T-helper 9 cell (primary cell): ENCODE measurements at regions not wholly inside any gene's neighbourhood (a gene's known extent, or its start where the extent isn't known, plus 50 kb on each side); places are given as distances from the start of the nearest gene placed in this dataset.
"Not testable (repeated sequence)": the region's sequence is repeated elsewhere in the genome, so short reads cannot be mapped to it uniquely, and the experiment has no call there.

Experiments
- DNase-seq: peaks from one replicate; pipeline ENCODE4 v3.0.0-alpha.2; 2020

DNA sequence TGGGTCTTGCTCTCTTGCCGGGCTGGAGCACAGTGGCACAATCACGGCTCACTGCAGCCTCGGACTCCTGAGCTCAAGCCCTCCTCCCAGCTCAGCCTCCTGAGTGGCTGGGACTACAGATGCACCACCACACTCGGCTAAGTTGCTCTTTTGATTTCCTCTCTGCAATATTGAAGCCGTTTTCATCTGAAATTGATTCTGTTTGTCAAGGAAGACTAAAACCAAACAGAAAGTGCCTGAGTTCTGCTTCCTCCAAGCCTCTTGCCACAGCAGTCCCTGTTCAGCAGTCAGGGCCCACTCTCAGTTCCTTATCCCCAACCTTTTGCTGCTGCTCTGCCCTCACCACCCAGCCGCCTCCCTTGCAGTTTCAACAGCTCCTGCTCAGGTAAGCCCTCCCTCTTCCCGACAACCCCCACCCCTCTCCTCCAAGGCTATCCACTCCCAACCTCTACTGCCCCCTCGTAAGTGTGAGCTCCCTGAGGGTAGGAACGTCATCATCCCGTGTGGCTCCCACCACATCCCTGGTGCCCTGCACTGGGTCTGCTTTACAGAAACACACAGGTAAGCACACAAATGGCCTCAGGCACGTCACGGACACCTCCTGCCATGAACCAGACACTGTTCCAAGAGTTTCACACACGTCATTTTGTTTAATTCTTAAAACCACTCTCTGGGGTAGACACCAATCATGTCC lies 70.7 kb upstream of the TAB2 start:
- DNase-seq: no peak

DNA sequence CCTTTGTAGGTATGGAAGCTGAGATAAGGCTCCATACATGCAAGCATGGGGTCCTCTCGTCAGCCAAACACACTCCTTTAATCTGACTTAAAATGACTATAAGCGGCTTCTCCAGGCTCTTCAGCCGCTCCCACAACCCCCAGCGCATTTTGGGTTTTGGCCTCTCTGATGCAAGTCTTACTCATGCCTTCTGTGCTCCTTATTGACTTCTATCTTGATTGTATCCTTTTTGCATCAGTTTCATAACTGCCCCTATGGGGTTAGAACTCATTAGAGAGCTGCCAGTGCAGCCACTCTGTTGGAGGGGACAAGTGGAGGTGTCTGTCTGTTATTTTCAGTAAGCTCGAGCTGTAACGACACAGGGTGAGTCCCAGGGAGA lies 70.1 kb upstream of the TAB2 start:
- DNase-seq: no peak

DNA sequence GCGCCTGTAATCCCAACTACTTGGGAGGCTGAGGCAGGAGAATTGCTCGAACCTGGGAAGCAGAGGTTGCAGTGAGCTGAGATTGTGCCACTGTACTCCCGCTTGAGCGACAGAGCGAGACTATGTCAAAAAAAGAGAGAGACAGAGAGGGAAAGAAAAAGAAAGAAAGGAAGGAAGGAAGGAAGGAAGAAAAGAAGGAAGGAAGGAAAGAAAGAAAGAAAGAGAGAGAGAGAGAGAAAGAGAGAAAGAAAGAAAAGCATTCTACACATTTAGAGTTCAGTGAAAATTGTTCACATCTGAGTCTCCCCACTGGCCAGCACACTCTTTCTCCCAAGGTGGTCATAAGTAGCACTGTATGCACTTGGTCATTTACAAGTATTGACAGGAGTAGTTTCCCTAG lies 69.2 kb upstream of the TAB2 start:
- DNase-seq: not testable (repeated sequence)

DNA sequence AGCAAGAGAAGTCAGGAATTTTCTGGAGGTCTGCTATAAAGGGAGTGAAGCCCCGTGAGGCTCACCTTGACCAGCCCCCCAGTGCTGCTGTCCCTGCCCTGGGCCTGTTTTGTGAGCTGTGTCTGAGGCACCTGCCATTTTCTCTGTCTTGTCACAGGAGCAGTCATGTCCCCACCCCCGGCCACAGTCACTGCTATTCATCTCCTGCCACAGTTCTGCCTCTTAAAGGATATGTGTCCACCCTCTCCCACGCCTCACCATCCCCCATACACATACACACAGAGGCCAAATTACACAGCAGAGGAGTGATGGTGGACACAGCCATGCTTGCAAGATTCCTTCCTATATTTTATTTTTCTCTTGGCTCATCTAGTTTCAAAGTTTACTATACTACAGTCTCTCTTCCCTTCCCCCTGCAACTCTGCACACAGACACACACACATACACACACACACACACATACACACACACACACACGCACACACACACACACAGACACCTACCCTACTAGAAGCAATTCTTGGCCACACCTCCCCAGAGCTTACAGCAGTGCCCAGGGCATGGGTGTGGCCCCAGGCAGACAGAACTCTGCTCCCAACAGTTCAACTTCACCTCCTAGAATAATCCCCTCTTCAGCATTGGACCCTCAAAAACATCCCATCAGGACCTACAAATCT lies 68.7 kb upstream of the TAB2 start:
- no peak for DNase-seq

DNA sequence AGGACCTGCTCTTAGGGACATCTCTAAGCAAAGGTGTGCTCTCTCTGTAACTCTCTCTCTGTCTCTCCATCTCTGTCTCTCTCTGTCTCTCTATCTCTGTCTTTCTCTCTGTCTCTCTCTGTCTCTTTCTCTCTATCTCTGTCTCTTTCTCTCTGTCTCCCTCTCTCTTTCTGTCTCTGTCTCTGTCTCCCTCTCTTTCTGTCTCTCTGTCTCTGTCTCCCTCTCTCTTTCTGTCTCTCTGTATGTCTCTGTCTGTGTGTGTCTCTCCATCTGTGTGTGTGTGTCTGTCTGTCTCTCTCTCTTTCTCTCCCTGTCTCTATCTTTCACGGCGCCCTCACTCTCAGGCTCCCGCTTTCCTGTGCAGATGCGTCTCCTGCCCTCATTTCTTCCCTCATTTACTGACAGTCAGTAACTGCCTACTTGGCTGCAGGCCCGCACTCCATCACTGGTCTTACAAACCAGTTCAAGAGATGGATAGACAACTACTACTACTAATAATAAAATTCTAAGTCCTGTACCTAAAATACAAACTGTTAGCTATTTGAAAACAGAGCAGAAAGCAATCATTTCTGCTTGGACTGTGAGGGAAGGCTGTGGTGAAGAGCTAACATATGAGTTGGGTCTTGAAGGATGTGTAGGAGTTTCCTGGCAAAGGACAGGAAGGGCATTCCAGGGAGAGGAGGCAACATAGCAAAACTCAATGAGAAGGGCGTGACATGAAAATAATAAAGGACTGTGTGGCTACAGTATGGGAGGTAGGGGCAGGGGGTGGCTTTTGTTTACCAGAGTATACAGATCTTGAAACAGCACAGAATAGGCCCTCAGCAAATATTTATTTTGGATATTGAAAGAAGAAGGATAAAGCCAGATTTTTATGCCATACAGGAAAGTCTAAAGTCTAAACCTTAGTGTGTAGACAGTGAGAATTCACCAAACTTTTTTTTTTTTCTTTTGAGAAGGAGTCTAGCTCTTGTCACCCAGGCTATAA lies 67.8 kb upstream of the TAB2 start:
- DNase-seq: no peak

DNA sequence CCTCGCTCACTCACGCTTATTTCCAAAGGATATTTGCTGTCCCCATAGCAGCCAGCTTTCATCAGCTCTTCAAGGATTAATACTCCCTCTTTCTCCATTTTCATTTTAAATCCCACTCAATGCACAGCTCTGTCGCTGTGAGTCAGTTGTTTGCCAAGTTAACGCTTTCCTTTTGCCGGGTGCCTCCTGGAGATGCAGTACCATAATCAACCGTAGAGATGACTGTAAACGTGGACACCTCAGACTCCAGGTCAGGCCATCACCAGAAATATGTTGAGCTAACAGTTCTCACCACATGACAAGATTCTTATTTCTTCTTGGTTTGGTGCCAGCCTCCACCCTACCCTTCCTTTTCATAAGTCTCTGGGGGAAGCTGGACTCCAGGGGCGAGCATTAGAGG lies 66.6 kb upstream of the TAB2 start:
- no peak for DNase-seq

DNA sequence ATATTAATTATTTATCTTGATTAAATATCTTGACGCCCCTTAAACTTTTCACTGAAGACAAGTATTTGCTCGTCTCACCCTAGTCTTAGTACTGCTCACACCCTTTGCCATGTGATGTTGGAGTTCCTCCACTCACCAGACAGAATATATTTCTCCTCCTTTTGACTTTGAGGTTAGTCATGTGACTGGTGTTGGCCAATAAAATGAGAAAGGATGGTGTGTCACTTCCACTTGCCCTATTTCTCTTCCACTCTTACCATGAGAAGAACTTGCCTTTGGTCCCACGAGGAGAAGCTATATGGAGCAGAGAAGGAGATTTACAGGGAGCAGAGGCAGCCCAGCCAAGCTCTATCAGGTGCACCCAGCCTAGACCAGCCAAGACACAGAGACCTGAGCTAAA lies 64.9 kb upstream of the TAB2 start:
- no peak for DNase-seq

DNA sequence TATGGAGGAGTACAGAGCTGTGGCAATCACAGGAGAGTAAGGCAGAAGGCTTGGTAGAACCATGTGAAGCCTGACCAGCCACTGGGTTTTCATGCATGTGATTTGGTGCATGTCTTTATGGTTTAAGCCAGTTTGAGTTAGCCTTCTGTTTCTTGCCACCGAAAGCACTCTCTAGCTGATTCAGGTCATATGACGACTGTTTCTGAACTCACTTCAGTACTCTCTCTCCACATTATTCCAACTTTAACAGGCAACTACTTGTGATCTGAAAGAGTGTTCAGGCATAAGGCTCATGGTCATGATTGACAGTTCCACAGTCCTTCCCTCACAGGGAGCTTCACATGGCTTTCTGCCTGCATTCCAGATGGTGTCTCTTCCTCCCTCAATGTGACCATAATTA lies 63.3 kb upstream of the TAB2 start:
- DNase-seq: no peak

DNA sequence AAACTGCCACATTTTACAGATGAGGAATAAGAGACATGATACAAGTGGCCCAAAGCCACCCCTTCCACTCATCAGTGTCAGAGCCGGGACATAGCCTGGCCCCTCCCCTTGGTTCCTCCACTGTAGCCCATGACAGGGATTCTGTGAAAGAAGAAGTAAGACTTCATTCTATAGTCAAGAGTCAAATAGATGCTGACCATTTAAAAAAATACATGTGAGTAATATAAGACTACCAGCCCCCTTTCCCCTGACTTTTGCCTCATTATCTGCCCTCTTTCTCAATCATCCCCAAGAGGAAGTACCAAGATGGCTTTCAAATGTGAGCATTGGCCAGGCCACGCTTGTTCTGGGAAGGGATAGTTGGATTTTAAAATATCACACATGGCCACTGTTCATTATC lies 57.8 kb upstream of the TAB2 start:
- no peak for DNase-seq

DNA sequence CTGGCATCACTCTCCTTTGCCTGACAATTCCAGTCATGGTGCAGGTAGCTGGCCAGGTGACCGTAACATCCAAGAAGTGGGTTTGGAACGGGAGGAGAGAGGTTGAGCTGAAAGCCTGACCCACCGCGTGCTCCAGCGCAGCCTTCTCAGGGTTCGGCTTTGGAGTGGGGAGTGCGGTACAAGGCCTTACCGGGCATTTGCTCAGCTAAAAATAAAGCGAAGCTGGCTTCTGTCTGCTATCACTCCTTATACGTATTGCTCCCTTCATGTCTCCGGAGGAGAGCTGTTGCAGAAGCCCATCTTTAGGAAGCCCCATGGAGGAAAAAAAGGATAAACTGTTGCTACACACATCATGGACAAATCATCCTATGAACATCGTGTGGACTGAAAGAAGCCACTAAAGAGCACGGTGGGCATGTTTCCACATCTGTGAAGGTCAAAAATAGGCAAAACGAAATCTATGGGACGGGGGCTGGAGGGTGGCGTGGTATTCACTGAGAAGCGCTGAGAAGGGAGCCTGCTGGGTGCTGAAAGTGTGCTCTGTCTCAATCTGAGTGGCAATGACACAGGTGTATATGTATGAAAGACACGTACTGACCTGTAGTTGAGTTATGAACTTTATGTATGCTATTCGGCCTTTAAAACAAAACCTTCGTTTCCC lies 57.2 kb upstream of the TAB2 start:
- DNase-seq: no peak

DNA sequence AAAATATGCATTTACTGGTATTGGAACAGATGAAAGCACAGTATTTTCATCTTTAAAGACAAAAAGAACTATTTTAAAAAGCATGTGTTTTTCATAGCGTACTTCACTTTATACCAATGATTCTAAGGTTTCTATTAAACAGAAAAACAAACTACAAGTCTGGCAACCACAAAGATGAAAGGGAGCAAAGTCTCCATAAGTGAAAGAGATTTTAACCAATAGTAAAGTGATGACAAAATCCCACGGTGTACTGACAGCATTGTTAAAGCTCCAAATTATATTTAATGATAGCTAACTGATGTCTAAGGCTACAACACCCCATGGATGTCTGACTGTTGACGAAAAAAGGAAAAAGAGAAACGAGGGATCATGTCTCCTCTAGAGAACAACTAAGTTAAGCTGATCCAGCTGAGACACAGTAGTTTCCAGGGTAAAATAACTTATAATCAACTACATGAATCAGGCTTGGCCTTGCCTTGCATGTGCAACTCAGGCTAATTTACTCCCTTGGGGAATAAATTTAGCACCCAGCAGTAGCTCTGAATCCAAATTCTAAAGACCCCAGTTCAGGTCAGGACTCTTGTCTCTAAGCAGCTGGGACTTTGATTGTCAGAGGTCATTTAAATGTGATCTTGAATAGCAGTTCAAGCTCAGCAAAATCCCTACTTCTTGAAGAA lies 56.0 kb upstream of the TAB2 start:
- DNase-seq: no peak

DNA sequence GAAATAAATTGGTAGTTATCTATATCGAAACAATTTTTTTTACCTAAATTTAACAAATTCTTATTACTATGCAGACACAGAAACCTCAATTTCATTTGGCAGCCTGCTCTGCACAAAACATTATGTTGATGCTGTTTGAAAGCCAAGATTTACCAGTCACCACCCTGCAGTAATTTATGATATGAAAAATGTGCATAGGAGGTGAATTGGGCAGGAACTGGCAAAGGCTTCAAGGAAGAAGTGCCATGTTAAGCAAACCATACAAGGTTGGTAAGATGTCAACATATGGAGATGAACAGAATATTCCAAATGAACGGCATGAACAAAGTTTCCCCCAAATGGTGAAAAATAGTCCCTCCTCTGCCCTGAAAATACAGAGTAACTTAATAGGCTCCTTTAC lies 54.2 kb upstream of the TAB2 start:
- DNase-seq: no peak

DNA sequence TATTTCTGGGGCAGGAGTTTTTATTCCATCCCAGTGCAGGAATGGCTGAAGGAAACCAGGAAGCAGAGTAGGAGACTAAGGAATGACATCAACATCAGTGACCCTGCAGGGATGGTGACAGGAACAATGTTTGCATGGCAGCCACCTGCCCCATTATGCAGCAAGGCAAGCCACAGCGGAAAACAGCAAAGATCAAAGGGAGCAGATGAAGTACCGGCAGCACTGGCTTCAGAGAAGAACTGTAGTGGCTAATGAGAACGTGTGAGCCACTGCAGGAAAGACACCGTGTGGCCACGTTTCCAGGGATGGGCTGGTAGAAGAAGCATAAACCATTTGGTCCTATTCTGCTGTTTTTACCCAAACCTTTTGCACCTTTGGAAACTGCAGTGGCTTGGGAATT lies 52.9 kb upstream of the TAB2 start:
- DNase-seq: peak; percentile 26

DNA sequence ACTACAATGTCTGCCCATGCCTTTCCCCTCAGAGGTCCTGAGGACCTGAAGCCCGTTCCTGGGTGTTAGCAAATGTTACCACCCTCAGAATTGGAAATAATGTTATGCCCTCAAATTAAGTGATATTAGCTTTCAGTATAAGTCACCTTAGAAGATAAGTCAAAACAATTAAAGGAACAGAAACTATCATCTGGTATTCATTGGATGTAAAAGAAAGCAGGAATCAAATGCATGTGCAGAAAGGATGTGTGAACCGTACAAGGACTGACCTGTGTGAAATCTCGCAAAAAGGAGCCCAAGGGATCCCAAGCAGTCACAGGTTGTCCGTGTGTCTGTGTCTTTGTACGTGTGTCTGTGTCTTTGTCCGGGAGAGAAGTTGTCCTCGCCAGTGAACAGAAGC lies 51.6 kb upstream of the TAB2 start:
- no peak for DNase-seq

DNA sequence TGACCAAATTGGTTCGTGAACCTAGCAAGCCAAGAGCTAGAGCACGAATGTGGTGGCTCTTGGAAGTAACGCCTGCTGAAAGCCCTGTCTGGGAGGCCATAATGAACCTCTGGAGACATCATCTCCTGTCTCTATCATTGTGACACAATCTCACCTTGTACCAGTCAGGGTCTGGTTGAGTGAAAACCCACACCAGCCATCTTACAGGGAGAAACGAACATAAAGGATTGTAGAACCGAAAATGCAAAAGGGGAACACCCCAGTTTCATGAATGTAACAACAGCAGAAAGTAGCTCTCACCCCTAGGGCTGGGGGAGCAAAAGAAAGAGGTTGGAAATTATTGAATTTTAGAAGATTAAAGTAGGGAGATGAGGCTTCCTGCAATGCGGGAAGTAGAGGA lies 50.9 kb upstream of the TAB2 start:
- no peak for DNase-seq

DNA sequence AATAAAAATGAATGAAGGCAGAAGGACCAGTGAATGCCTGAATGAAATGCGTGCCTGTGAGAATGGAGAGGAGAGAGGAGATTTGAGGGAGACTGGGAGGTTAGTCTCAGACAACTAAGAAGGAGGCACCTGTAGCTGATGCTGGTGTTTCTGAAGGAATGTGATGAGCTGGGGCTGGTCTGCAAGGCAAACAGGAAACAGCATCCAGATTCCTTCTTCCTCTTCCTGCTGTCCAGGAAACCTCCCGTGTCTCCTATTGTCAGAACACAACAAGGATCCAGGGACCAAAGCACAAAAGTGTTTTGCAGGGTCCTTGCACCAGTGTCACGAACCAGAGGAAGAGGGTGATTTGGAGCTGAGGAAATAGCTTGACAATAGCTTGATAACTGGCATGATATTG lies 50.4 kb upstream of the TAB2 start:
- no peak for DNase-seq

DNA sequence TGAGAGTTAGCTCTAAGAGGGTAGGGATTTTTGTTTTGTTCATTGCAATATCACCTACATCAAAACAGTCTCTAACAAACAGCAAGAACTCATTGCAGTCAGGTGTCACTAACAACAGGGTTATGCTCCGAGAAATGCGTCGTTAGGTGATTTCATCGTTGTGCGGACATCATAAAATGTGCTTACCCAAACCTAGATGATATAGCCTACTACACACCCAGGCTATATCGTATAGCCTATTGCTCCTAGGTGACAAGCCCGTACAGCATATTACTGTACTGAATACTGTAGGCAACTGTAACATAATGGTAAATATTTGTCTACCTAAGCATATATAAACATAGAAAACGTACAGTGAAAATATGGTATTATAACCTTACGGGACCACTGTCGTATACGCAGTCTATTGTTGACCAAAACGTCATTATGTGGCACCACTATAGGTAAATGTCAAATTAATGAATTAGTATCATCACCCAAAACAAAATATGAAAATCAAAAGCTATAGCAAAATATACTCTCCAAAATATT lies 49.9 kb upstream of the TAB2 start:
- DNase-seq: no peak
